ENCODE measurements at regions not wholly inside any gene's neighbourhood (a gene's known extent, or its start where the extent isn't known, plus 50 kb on each side); places are given as distances from the start of the nearest gene placed in this dataset.

DNA sequence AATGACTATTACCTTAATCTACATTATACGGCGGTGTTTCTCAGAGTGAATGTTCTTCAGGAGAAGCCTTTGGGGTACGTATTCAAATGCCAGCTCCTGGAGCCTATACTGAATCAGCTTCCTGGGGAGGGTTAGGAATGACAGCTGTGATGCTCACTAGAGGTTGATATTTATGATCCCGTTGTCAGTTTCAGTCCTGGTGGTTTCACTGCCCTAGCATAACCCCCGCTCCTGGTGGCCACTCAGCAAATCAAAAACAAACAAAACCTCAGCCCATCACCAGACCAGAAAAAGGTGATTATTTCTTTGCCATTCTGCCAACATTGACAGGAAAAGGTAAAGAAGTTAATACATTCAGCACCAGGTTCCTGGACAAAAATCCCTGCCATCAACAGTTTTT, 136.5 kb upstream of the CRY1 start:
- no peaks in the 10 kb centered on the region for H3K4me1 ChIP-seq
- TF ChIP-seq CTCF (IDR thresholded peaks at IDR 0.05), result no peak
- no peak for DNase-seq
- H3K9me3 ChIP-seq, result no peaks in the 10 kb centered on the region
- no peak for ATAC-seq
- H3K27ac ChIP-seq, result no peak overlapping the region
- intact Hi-C loops (cut with DNase I), result no loop called here
- H3K4me3 ChIP-seq, result no peak overlapping the region
- peaks cover 0 to 12% of the 10 kb centered on the region in 2 donors for H3K27me3 ChIP-seq
- no peaks in the 10 kb centered on the region for H3K36me3 ChIP-seq

DNA sequence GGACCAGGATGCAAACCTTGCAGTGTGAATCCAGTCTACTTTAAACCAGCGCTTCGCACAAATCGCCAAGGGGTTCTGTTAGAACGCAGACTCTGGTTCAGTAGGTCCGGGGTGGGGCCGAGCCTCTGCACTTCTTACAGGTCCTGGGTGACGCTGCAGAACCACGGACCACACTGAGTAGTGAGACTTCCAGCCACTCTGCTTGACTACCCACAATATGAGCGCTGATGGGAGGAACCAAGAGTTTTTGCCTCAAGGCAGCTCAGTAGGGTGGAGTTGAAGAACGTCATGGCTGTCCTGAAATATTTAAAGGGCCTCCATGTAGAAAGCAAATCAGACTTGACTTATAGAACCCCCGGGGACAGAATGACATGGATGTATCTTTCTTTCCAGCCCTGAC, 138.0 kb upstream of the CRY1 start:
- TF ChIP-seq CTCF (IDR thresholded peaks at IDR 0.05), result no peak
- DNase-seq (no peak), ATAC-seq (no peak)
- Histone ChIP-seq H3K36me3 (no peaks in the 10 kb centered on the region), H3K4me1 (no peaks in the 10 kb centered on the region), H3K4me3 (no peak overlapping the region), H3K27me3 (peaks cover 0 to 21% of the 10 kb centered on the region in 2 donors), H3K27ac (no peak overlapping the region), H3K9me3 (no peaks in the 10 kb centered on the region)
- intact Hi-C loops (cut with DNase I), result no loop called here

- intact Hi-C loops (cut with DNase I), result no loop called here
- Histone ChIP-seq H3K9me3 (no peaks in the 10 kb centered on the region), H3K27me3 (peaks cover 0 to 37% of the 10 kb centered on the region in 2 donors), H3K27ac (no peak overlapping the region), H3K4me1 (no peaks in the 10 kb centered on the region), H3K36me3 (no peaks in the 10 kb centered on the region), H3K4me3 (no peak overlapping the region)
- ATAC-seq (no peak), DNase-seq (no peak)
- TF ChIP-seq CTCF (IDR thresholded peaks at IDR 0.05), result no peak
Measured at GRCh38 chr12:107233551-107233950, 140.2 kb upstream of the CRY1 start.

- Histone ChIP-seq H3K27me3 (peaks cover 0 to 42% of the 10 kb centered on the region in 2 donors), H3K9me3 (no peaks in the 10 kb centered on the region), H3K36me3 (no peaks in the 10 kb centered on the region), H3K4me1 (no peaks in the 10 kb centered on the region), H3K27ac (no peak overlapping the region), H3K4me3 (no peak overlapping the region)
- intact Hi-C loops (cut with DNase I), result no loop called here
- TF ChIP-seq CTCF (IDR thresholded peaks at IDR 0.05), result no peak
- no peak for DNase-seq
- ATAC-seq, result no peak
Measured at GRCh38 chr12:107235600-107235999, 142.3 kb upstream of the CRY1 start.

DNA sequence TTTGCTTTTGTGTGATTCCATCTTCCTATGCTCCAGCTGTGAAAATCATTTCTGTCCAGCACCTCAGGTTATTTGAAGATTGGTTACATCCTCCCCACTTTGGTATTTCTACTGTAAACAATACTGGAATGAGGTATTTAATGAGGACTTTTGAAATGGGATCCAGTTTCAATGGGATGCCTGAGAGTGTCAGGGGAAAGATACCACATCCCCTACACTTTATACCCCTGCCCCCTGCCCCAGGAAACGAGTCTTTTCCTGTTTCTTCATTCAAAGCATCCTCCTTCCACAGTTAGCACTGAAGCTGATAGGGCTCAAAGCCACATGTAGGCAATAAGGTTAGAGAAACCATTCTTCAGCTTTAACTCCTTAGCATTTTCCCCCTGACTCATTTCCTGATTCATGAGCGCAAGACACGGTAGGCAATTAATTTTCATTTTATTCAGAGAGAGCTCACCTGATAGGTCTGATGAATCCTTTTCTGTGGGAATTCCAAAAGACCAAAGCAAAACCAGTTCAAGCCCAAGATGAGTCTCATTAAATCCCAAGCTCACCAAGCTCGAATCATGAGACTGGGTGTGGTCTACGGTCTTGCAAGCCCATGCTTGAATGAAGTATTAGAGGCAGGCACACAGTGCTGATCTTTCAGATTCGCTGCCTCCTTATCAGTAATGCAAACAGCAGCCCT, 143.6 kb upstream of the CRY1 start:
- Histone ChIP-seq H3K9me3 (no peaks in the 10 kb centered on the region), H3K27me3 (peaks cover 0 to 45% of the 10 kb centered on the region in 2 donors), H3K36me3 (no peaks in the 10 kb centered on the region), H3K4me1 (no peaks in the 10 kb centered on the region), H3K4me3 (no peak overlapping the region), H3K27ac (no peak overlapping the region)
- DNase-seq (no peak), ATAC-seq (no peak)
- no peak for TF ChIP-seq CTCF (IDR thresholded peaks at IDR 0.05)
- intact Hi-C loops (cut with DNase I), result no loop called here

All from left lung (tissue), 4 donors.